Keratinocyte (primary cell): ENCODE measurements at regions not wholly inside any gene's neighbourhood (a gene's known extent, or its start where the extent isn't known, plus 50 kb on each side); places are given as distances from the start of the nearest gene placed in this dataset.

ENCODE experiments used
- DNase-seq: peaks from one replicate; pipeline ENCODE4 v3.0.0-alpha.2; 2011; ENCODE audit warnings: low read depth, missing footprints, low spot score
- FAIRE-seq: peaks from 2 replicates; lab custom pipeline; 2011; peaks lifted over from hg19 to GRCh38; lab: Jason Lieb, UNC
- H2AFZ ChIP-seq: 2 replicates; pipeline ENCODE4 v1.6.0; 2012; ENCODE audit warnings: low read length, control low read depth, inconsistent platforms; ENCODE audit not compliant: control insufficient read depth
- H3K27ac ChIP-seq: 2 replicates; pipeline ENCODE4 v1.5.1; 2011; ENCODE audit warnings: low read length; ENCODE audit not compliant: control insufficient read depth, insufficient read depth
- H3K27me3 ChIP-seq: 3 replicates; pipeline ENCODE4 v1.6.0; 2011; ENCODE audit warnings: low read length; ENCODE audit not compliant: control insufficient read depth, insufficient read depth; ENCODE audit errors: extremely low read depth
- H3K36me3 ChIP-seq, 2 experiments: 2 replicates in 1 of 2; 3 replicates in 1 of 2; pipeline ENCODE4 v1.5.1; 2011; ENCODE audit warnings: low read length in 2 of 2, mild to moderate bottlenecking in 1 of 2; ENCODE audit not compliant: control insufficient read depth in 2 of 2, insufficient read depth in 2 of 2; ENCODE audit errors: extremely low read depth in 1 of 2
- H3K4me1 ChIP-seq: 3 replicates; pipeline ENCODE4 v1.5.1; 2011; ENCODE audit warnings: low read length; ENCODE audit not compliant: control insufficient read depth, insufficient read depth; ENCODE audit errors: extremely low read depth
- H3K4me2 ChIP-seq: 3 replicates; pipeline ENCODE4 v1.6.0; 2011; ENCODE audit warnings: low read depth, low read length; ENCODE audit not compliant: control insufficient read depth, insufficient read depth; ENCODE audit errors: extremely low read depth
- H3K4me3 ChIP-seq, 3 experiments: fragments of 200-600 bp in 1 of 3; sonication (generic) in 1 of 3; 2 replicates in 2 of 3; 3 replicates in 1 of 3; pipeline ENCODE4 v1.5.1; 2011 to 2016; ENCODE audit warnings: low read length in 3 of 3, mild to moderate bottlenecking in 3 of 3, control low read depth in 2 of 3, inconsistent platforms in 1 of 3, low read depth in 1 of 3, mixed read lengths in 1 of 3, mixed run types in 1 of 3, moderate library complexity in 1 of 3; ENCODE audit not compliant: control insufficient read depth in 2 of 3, insufficient read depth in 2 of 3; ENCODE audit errors: extremely low read depth in 1 of 3
- H3K79me2 ChIP-seq: 2 replicates; pipeline ENCODE4 v1.6.0; 2012; ENCODE audit warnings: low read length; ENCODE audit not compliant: control insufficient read depth, insufficient read depth
- H3K9ac ChIP-seq: 3 replicates; pipeline ENCODE4 v1.6.0; 2011; ENCODE audit warnings: low read length; ENCODE audit not compliant: control insufficient read depth, insufficient read depth; ENCODE audit errors: extremely low read depth
- H3K9me1 ChIP-seq: 3 replicates; pipeline ENCODE4 v1.6.0; 2011; ENCODE audit warnings: low read length; ENCODE audit not compliant: control insufficient read depth, insufficient read depth; ENCODE audit errors: extremely low read depth
- H3K9me3 ChIP-seq: 2 replicates; pipeline ENCODE4 v1.5.1; 2012; ENCODE audit warnings: low read depth, low read length; ENCODE audit not compliant: control insufficient read depth
- H4K20me1 ChIP-seq: 3 replicates; pipeline ENCODE4 v1.6.0; 2011; ENCODE audit warnings: low read length; ENCODE audit not compliant: control insufficient read depth, insufficient read depth; ENCODE audit errors: extremely low read depth
- CTCF ChIP-seq, 3 experiments: IDR thresholded peaks in 1 of 3; conservative IDR thresholded peaks in 1 of 3; optimal IDR thresholded peaks in 1 of 3; 2 replicates in 2 of 3; 3 replicates in 1 of 3; pipeline versions ENCODE3 to v1.5.1; 2011; ENCODE audit warnings: low read length in 3 of 3, mild to moderate bottlenecking in 3 of 3, moderate library complexity in 2 of 3, control low read depth in 1 of 3, inconsistent platforms in 1 of 3; ENCODE audit not compliant: insufficient read depth in 2 of 3; ENCODE audit errors: extremely low read depth in 1 of 3
- EZH2 ChIP-seq: IDR thresholded peaks from one replicate; pipeline ENCODE4 v1.6.1; 2012; ENCODE audit warnings: inconsistent platforms, mild to moderate bottlenecking, low read length, moderate library complexity
- dilution Hi-C: fragments of 300-500 bp; cut with MboI; formaldehyde crosslinking; loops from one replicate; pipeline ENCODE4 v1.7.0; 2020; ENCODE audit warnings: low sequenced_read_pairs; ENCODE audit not compliant: extremely low pct_ligation_motif_present

- dilution Hi-C loops: no loop called here
- H3K27me3 ChIP-seq: peaks cover 8% of the 10 kb centered on the region
Observed at GRCh38 chr16:86930001-86930400, 351.7 kb downstream of the FOXL1 start.

GRCh38 chr16:86930663-86931373 is 352.5 kb downstream of the FOXL1 start:
- no peak overlapping the region for H3K4me2 ChIP-seq
- H3K9me1 ChIP-seq: no peaks in the 10 kb centered on the region
- H4K20me1 ChIP-seq: no peaks in the 10 kb centered on the region
- peaks cover 6% of the 10 kb centered on the region for H3K9me3 ChIP-seq
- peaks cover 8% of the 10 kb centered on the region for H3K27me3 ChIP-seq
- no peak for TF ChIP-seq EZH2
- TF ChIP-seq CTCF (optimal IDR thresholded peaks at IDR 0.05 in 1 of 3, IDR thresholded peaks at IDR 0.05 in 1 of 3, conservative IDR thresholded peaks at IDR 0.05 in 1 of 3; ENCODE audit: extremely low read depth in 1 of 3, insufficient read depth in 2 of 3, low read length in 3 of 3): no peak
- H3K4me3 ChIP-seq: no peak overlapping the region
- no peak overlapping the region for H2AFZ ChIP-seq
- no peaks in the 10 kb centered on the region for H3K36me3 ChIP-seq
- dilution Hi-C loops: no loop called here
- no peak for FAIRE-seq
- no peak overlapping the region for H3K27ac ChIP-seq
- no peak overlapping the region for H3K9ac ChIP-seq
- no peaks in the 10 kb centered on the region for H3K79me2 ChIP-seq
- no peak for DNase-seq
- peaks cover 5% of the 10 kb centered on the region for H3K4me1 ChIP-seq

More at GRCh38 chr16:86930001-86930400, 351.7 kb downstream of the FOXL1 start:
- DNase-seq (no peak), FAIRE-seq (no peak)
- Histone ChIP-seq H2AFZ (no peak overlapping the region), H3K79me2 (no peaks in the 10 kb centered on the region), H3K9ac (no peak overlapping the region), H4K20me1 (no peaks in the 10 kb centered on the region), H3K9me3 (peaks cover 6% of the 10 kb centered on the region), H3K36me3 (no peaks in the 10 kb centered on the region), H3K4me2 (no peak overlapping the region), H3K9me1 (no peaks in the 10 kb centered on the region), H3K4me1 (peaks cover 5% of the 10 kb centered on the region), H3K27ac (no peak overlapping the region), H3K4me3 (no peak overlapping the region)
- TF ChIP-seq EZH2 (no peak), CTCF (optimal IDR thresholded peaks at IDR 0.05 in 1 of 3, IDR thresholded peaks at IDR 0.05 in 1 of 3, conservative IDR thresholded peaks at IDR 0.05 in 1 of 3; ENCODE audit: extremely low read depth in 1 of 3, insufficient read depth in 2 of 3, low read length in 3 of 3) (no peak)
